ENCODE measurements at regions not wholly inside any gene's neighbourhood (a gene's known extent, or its start where the extent isn't known, plus 50 kb on each side); places are given as distances from the start of the nearest gene placed in this dataset.

GRCh38 chr7:136146925-136147324 lies 169.8 kb upstream of the MTPN start:
- no peak overlapping the region for H3K27ac Mint-ChIP-seq
- intact Hi-C loops (cut with micrococcal nuclease), result no loop called here
- H3K27me3 Mint-ChIP-seq (ENCODE audit: low read depth), result no peaks in the 10 kb centered on the region
- no peak for DNase-seq (ENCODE audit: low spot score)
- H3K4me3 Mint-ChIP-seq (ENCODE audit: low read depth), result no peak overlapping the region
- no peaks in the 10 kb centered on the region for H3K36me3 Mint-ChIP-seq (ENCODE audit: low read depth)
- no peaks in the 10 kb centered on the region for H3K4me1 Mint-ChIP-seq (ENCODE audit: low read depth)
- H3K9me3 Mint-ChIP-seq, result no peaks in the 10 kb centered on the region

GRCh38 chr7:136144182-136144581 lies 167.0 kb upstream of the MTPN start:
- Mint-ChIP-seq H3K4me3 (ENCODE audit: low read depth) (no peak overlapping the region), H3K36me3 (ENCODE audit: low read depth) (no peaks in the 10 kb centered on the region), H3K27ac (no peak overlapping the region), H3K27me3 (ENCODE audit: low read depth) (no peaks in the 10 kb centered on the region), H3K9me3 (no peaks in the 10 kb centered on the region), H3K4me1 (ENCODE audit: low read depth) (no peaks in the 10 kb centered on the region)
- no peak for DNase-seq (ENCODE audit: low spot score)
- intact Hi-C loops (cut with micrococcal nuclease), result no loop called here

- Mint-ChIP-seq H3K27me3 (ENCODE audit: low read depth) (no peaks in the 10 kb centered on the region), H3K27ac (no peak overlapping the region), H3K9me3 (no peaks in the 10 kb centered on the region), H3K4me1 (ENCODE audit: low read depth) (no peaks in the 10 kb centered on the region), H3K36me3 (ENCODE audit: low read depth) (no peaks in the 10 kb centered on the region), H3K4me3 (ENCODE audit: low read depth) (no peak overlapping the region)
- no peak for DNase-seq (ENCODE audit: low spot score)
- intact Hi-C loops (cut with micrococcal nuclease), result no loop called here
These were observed 166.1 kb upstream of the MTPN start for GRCh38 chr7:136143271-136143670.

- Mint-ChIP-seq H3K4me1 (ENCODE audit: low read depth) (no peaks in the 10 kb centered on the region), H3K27ac (no peak overlapping the region), H3K4me3 (ENCODE audit: low read depth) (no peak overlapping the region), H3K9me3 (no peaks in the 10 kb centered on the region), H3K27me3 (ENCODE audit: low read depth) (no peaks in the 10 kb centered on the region), H3K36me3 (ENCODE audit: low read depth) (no peaks in the 10 kb centered on the region)
- DNase-seq (ENCODE audit: low spot score), result no peak
- intact Hi-C loops (cut with micrococcal nuclease), result no loop called here
These were observed 165.4 kb upstream of the MTPN start for GRCh38 chr7:136142583-136142982.

GRCh38 chr7:136140469-136140868 lies 163.3 kb upstream of the MTPN start:
- H3K36me3 Mint-ChIP-seq (ENCODE audit: low read depth), result no peaks in the 10 kb centered on the region
- H3K4me1 Mint-ChIP-seq (ENCODE audit: low read depth), result no peaks in the 10 kb centered on the region
- intact Hi-C loops (cut with micrococcal nuclease), result no loop called here
- H3K27me3 Mint-ChIP-seq (ENCODE audit: low read depth), result no peaks in the 10 kb centered on the region
- no peak overlapping the region for H3K4me3 Mint-ChIP-seq (ENCODE audit: low read depth)
- no peaks in the 10 kb centered on the region for H3K9me3 Mint-ChIP-seq
- no peak overlapping the region for H3K27ac Mint-ChIP-seq
- DNase-seq (ENCODE audit: low spot score), result no peak

- no peak for DNase-seq (ENCODE audit: low spot score)
- Mint-ChIP-seq H3K27ac (no peak overlapping the region), H3K9me3 (no peaks in the 10 kb centered on the region), H3K36me3 (ENCODE audit: low read depth) (no peaks in the 10 kb centered on the region), H3K4me1 (ENCODE audit: low read depth) (no peaks in the 10 kb centered on the region), H3K4me3 (ENCODE audit: low read depth) (no peak overlapping the region), H3K27me3 (ENCODE audit: low read depth) (no peaks in the 10 kb centered on the region)
- intact Hi-C loops (cut with micrococcal nuclease), result no loop called here
These were observed 162.3 kb upstream of the MTPN start for GRCh38 chr7:136139417-136139816.

GRCh38 chr7:136138991-136139390 lies 161.8 kb upstream of the MTPN start:
- no peaks in the 10 kb centered on the region for H3K27me3 Mint-ChIP-seq (ENCODE audit: low read depth)
- H3K4me3 Mint-ChIP-seq (ENCODE audit: low read depth), result no peak overlapping the region
- no peak overlapping the region for H3K27ac Mint-ChIP-seq
- intact Hi-C loops (cut with micrococcal nuclease), result no loop called here
- no peaks in the 10 kb centered on the region for H3K9me3 Mint-ChIP-seq
- no peaks in the 10 kb centered on the region for H3K4me1 Mint-ChIP-seq (ENCODE audit: low read depth)
- no peaks in the 10 kb centered on the region for H3K36me3 Mint-ChIP-seq (ENCODE audit: low read depth)
- DNase-seq (ENCODE audit: low spot score), result no peak

- no peak overlapping the region for H3K4me3 Mint-ChIP-seq (ENCODE audit: low read depth)
- H3K36me3 Mint-ChIP-seq (ENCODE audit: low read depth), result no peaks in the 10 kb centered on the region
- no peaks in the 10 kb centered on the region for H3K9me3 Mint-ChIP-seq
- no peak overlapping the region for H3K27ac Mint-ChIP-seq
- no peaks in the 10 kb centered on the region for H3K27me3 Mint-ChIP-seq (ENCODE audit: low read depth)
- intact Hi-C loops (cut with micrococcal nuclease), result no loop called here
- DNase-seq (ENCODE audit: low spot score), result no peak
- no peaks in the 10 kb centered on the region for H3K4me1 Mint-ChIP-seq (ENCODE audit: low read depth)
These were observed 159.8 kb upstream of the MTPN start for GRCh38 chr7:136136906-136137454.

GRCh38 chr7:136134503-136134902 lies 157.3 kb upstream of the MTPN start:
- intact Hi-C loops (cut with micrococcal nuclease), result loop anchor here (5.0 kb wide), 1 partner anchor 117 kb away; no protein-coding TSS in a partner anchor
- Mint-ChIP-seq H3K36me3 (ENCODE audit: low read depth) (no peaks in the 10 kb centered on the region), H3K4me3 (ENCODE audit: low read depth) (no peak overlapping the region), H3K27ac (no peak overlapping the region), H3K27me3 (ENCODE audit: low read depth) (no peaks in the 10 kb centered on the region), H3K4me1 (ENCODE audit: low read depth) (peaks cover 7% of the 10 kb centered on the region), H3K9me3 (no peaks in the 10 kb centered on the region)
- DNase-seq (ENCODE audit: low spot score), result no peak

- H3K4me3 Mint-ChIP-seq (ENCODE audit: low read depth), result no peak overlapping the region
- H3K27me3 Mint-ChIP-seq (ENCODE audit: low read depth), result no peaks in the 10 kb centered on the region
- peaks cover 7% of the 10 kb centered on the region for H3K4me1 Mint-ChIP-seq (ENCODE audit: low read depth)
- no peaks in the 10 kb centered on the region for H3K36me3 Mint-ChIP-seq (ENCODE audit: low read depth)
- H3K9me3 Mint-ChIP-seq, result no peaks in the 10 kb centered on the region
- intact Hi-C loops (cut with micrococcal nuclease), result loop anchor here (5.0 kb wide), 1 partner anchor 116 kb away; no protein-coding TSS in a partner anchor
- H3K27ac Mint-ChIP-seq, result no peak overlapping the region
- DNase-seq (ENCODE audit: low spot score), result no peak
These were observed 156.4 kb upstream of the MTPN start for GRCh38 chr7:136133551-136133950.

GRCh38 chr7:136131304-136131630 lies 154.1 kb upstream of the MTPN start:
- Mint-ChIP-seq H3K4me1 (ENCODE audit: low read depth) (peaks cover 7% of the 10 kb centered on the region), H3K27me3 (ENCODE audit: low read depth) (no peaks in the 10 kb centered on the region), H3K27ac (peak overlapping the region; percentile 76), H3K36me3 (ENCODE audit: low read depth) (no peaks in the 10 kb centered on the region), H3K9me3 (no peaks in the 10 kb centered on the region), H3K4me3 (ENCODE audit: low read depth) (no peak overlapping the region)
- DNase-seq (ENCODE audit: low spot score), result no peak
- intact Hi-C loops (cut with micrococcal nuclease), result loop anchor here (1.0 to 5.0 kb wide), 2 partner anchors 98 to 114 kb away; no protein-coding TSS in a partner anchor

GRCh38 chr7:136130511-136131303 lies 153.5 kb upstream of the MTPN start:
- no peaks in the 10 kb centered on the region for H3K27me3 Mint-ChIP-seq (ENCODE audit: low read depth)
- no peak overlapping the region for H3K4me3 Mint-ChIP-seq (ENCODE audit: low read depth)
- peak overlapping the region; percentile 76 for H3K27ac Mint-ChIP-seq
- peaks cover 7% of the 10 kb centered on the region for H3K4me1 Mint-ChIP-seq (ENCODE audit: low read depth)
- H3K9me3 Mint-ChIP-seq, result no peaks in the 10 kb centered on the region
- no peak for DNase-seq (ENCODE audit: low spot score)
- intact Hi-C loops (cut with micrococcal nuclease), result loop anchor here (1.0 to 5.0 kb wide), 2 partner anchors 97 to 113 kb away; no protein-coding TSS in a partner anchor
- H3K36me3 Mint-ChIP-seq (ENCODE audit: low read depth), result no peaks in the 10 kb centered on the region

GRCh38 chr7:136128050-136128449 lies 150.9 kb upstream of the MTPN start:
- Mint-ChIP-seq H3K9me3 (no peaks in the 10 kb centered on the region), H3K27ac (no peak overlapping the region), H3K4me1 (ENCODE audit: low read depth) (peaks cover 7% of the 10 kb centered on the region), H3K27me3 (ENCODE audit: low read depth) (no peaks in the 10 kb centered on the region), H3K36me3 (ENCODE audit: low read depth) (no peaks in the 10 kb centered on the region), H3K4me3 (ENCODE audit: low read depth) (no peak overlapping the region)
- intact Hi-C loops (cut with micrococcal nuclease), result no loop called here
- no peak for DNase-seq (ENCODE audit: low spot score)

Measured in activated T-helper 2 cell treated with anti-CD3 and anti-CD28 coated beads, Interferon-gamma antibody, Interleukin-2, Interleukin-4, amounts not matched to agents 10 μg/mL and 5 μg/mL and 100 μg/mL, durations not matched to agents 14 hours and 24 hours and 36 hours (primary cell).